GM12865 (cell line): ENCODE measurements at regions not wholly inside any gene's neighbourhood (a gene's known extent, or its start where the extent isn't known, plus 50 kb on each side); places are given as distances from the start of the nearest gene placed in this dataset.
"Not testable (repeated sequence)": the region's sequence is repeated elsewhere in the genome, so short reads cannot be mapped to it uniquely, and the experiment has no call there.

Source experiments
- DNase-seq: peaks from one replicate; pipeline ENCODE4 v3.0.0; 2010; ENCODE audit warnings: low read depth
- H3K4me3 ChIP-seq: 2 replicates; pipeline ENCODE4 v1.5.1; 2011; ENCODE audit warnings: mild to moderate bottlenecking, low read depth, low read length, control low read depth
- CTCF ChIP-seq: IDR thresholded peaks from 2 replicates; pipeline ENCODE4 v1.5.1; 2011; ENCODE audit warnings: low read length, control low read depth, low read depth, inconsistent platforms; ENCODE audit not compliant: insufficient read depth; ENCODE audit errors: missing control alignments

GRCh38 chr13:70985371-70985770 is 877.1 kb upstream of the KLHL1 start:
- no peak for DNase-seq
- no peak overlapping the region for H3K4me3 ChIP-seq
- no peak for TF ChIP-seq CTCF

- DNase-seq, H3K4me3 ChIP-seq: not testable (repeated sequence)
These were observed 873.0 kb upstream of the KLHL1 start for GRCh38 chr13:70981219-70981618.

GRCh38 chr13:70969321-70969720 is 861.1 kb upstream of the KLHL1 start:
- no peak for TF ChIP-seq CTCF
- DNase-seq: no peak

GRCh38 chr13:70967564-70967963 is 859.3 kb upstream of the KLHL1 start:
- TF ChIP-seq CTCF: no peak
- H3K4me3 ChIP-seq: no peak overlapping the region
- DNase-seq: no peak

More at GRCh38 chr13:70969321-70969720, 861.1 kb upstream of the KLHL1 start:
- H3K4me3 ChIP-seq: no peak overlapping the region

GRCh38 chr13:70964874-70965273 is 856.6 kb upstream of the KLHL1 start:
- no peak for DNase-seq
- TF ChIP-seq CTCF: no peak
- H3K4me3 ChIP-seq: no peak overlapping the region

- peak; percentile 20 for TF ChIP-seq CTCF
- peak; percentile 6 for DNase-seq
These were observed 855.9 kb upstream of the KLHL1 start for GRCh38 chr13:70964124-70964523.

GRCh38 chr13:70960841-70961443 is 852.7 kb upstream of the KLHL1 start:
- peak; percentile 46 for TF ChIP-seq CTCF
- H3K4me3 ChIP-seq: no peak overlapping the region
- peak; percentile 54 for DNase-seq

More at GRCh38 chr13:70964124-70964523, 855.9 kb upstream of the KLHL1 start:
- H3K4me3 ChIP-seq: no peak overlapping the region
